ENCODE measurements at regions not wholly inside any gene's neighbourhood (a gene's known extent, or its start where the extent isn't known, plus 50 kb on each side); places are given as distances from the start of the nearest gene placed in this dataset.

GRCh38 chr12:116370886-116371580, 93.5 kb upstream of the MED13L start (continued):
- TF ChIP-seq SMC3 (IDR thresholded peaks at IDR 0.05; ENCODE audit: low read depth, low read length): no peak

- no peak overlapping the region for H3K9ac ChIP-seq (ENCODE audit: low read depth, low read length)
- no peak overlapping the region for H2AFZ ChIP-seq (replicated peaks; ENCODE audit: low read length, poor library complexity)
- no peaks in the 10 kb centered on the region for H3K36me3 ChIP-seq (ENCODE audit: control insufficient read depth, insufficient read depth, low read length)
- H2BK120ac ChIP-seq (ENCODE audit: low read depth, low read length): no peak overlapping the region
- TF ChIP-seq POLR2A (IDR thresholded peaks at IDR 0.05; ENCODE audit: low read depth, low read length): no peak
- TF ChIP-seq USF2 (IDR thresholded peaks at IDR 0.05; ENCODE audit: low read depth, low read length): no peak
- TF ChIP-seq MAZ (IDR thresholded peaks at IDR 0.05; ENCODE audit: borderline replicate concordance, low read depth, low read length): no peak
- TF ChIP-seq ELK1 (IDR thresholded peaks at IDR 0.05; ENCODE audit: borderline replicate concordance, low read depth, low read length): no peak
- no peak for TF ChIP-seq RAD21 (IDR thresholded peaks at IDR 0.05; ENCODE audit: low read length)
- no peak for TF ChIP-seq BHLHE40 (IDR thresholded peaks at IDR 0.05; ENCODE audit: low read depth, low read length)
- H3K9me3 ChIP-seq (ENCODE audit: control insufficient read depth, insufficient read depth, low read length): no peaks in the 10 kb centered on the region
- CTCF ChIA-PET: no interaction called here
- in situ Hi-C loops (cut with MboI; ENCODE audit: low sequenced_read_pairs): no loop called here
- H2BK20ac ChIP-seq (ENCODE audit: low read depth, low read length): no peak overlapping the region
- no TSS peak for BruUV-seq (replicated peaks)
- H4K5ac ChIP-seq (ENCODE audit: low read depth, low read length): no peak overlapping the region
- no peak overlapping the region for H3K56ac ChIP-seq (ENCODE audit: extremely low read depth, insufficient read depth, low read length)
- ATAC-seq (ENCODE audit: low read depth) (no peak), DNase-seq (no peak)
- H2BK15ac ChIP-seq (ENCODE audit: low read depth, low read length): no peak overlapping the region
- peaks cover 0 to 7% of the 10 kb centered on the region in 2 experiments; a peak in 2 of 4 replicates for H3K79me1 ChIP-seq (ENCODE audit: low read depth in 1 of 2, low read length in 2 of 2)
- no peak overlapping the region for H3K4me2 ChIP-seq (ENCODE audit: low read depth, low read length)
- no peak overlapping the region for H4K91ac ChIP-seq (ENCODE audit: insufficient read depth, low read depth, low read length)
- H3K18ac ChIP-seq (ENCODE audit: low read depth, low read length): no peak overlapping the region
- H4K20me1 ChIP-seq (ENCODE audit: insufficient read depth, low read length): no peaks in the 10 kb centered on the region
- dilution Hi-C loops (cut with HindIII; ENCODE audit: low sequenced_read_pairs, unreplicated experiment): no loop called here
- no peak overlapping the region for H3K14ac ChIP-seq (replicated peaks; ENCODE audit: low read depth, low read length)
- H4K8ac ChIP-seq (ENCODE audit: low read depth in 2 of 2, low read length in 2 of 2): no peak overlapping the region
- H3K27me3 ChIP-seq (ENCODE audit: control insufficient read depth, insufficient read depth, low read length): no peaks in the 10 kb centered on the region
- no peak overlapping the region for H3K4ac ChIP-seq (ENCODE audit: low read depth, low read length)
- H3K4me1 ChIP-seq (ENCODE audit: control insufficient read depth, insufficient read depth, low read length): peaks cover 16% of the 10 kb centered on the region
- intact Hi-C loops (cut with micrococcal nuclease): no loop called here
- no CpG with 5 or more reads among the region's 6 CpGs for WGBS, 2 experiments (ENCODE audit: extremely low coverage in 2 of 2, insufficient read length in 1 of 2)
- no peak overlapping the region for H2AK9ac ChIP-seq (replicated peaks; ENCODE audit: low read depth, low read length, poor library complexity)
- H2BK5ac ChIP-seq (ENCODE audit: low read depth, low read length, poor library complexity, severe bottlenecking): no peak overlapping the region
- no peak overlapping the region for H3K23ac ChIP-seq (ENCODE audit: low read depth, low read length)
- H3K4me3 ChIP-seq (ENCODE audit: insufficient read depth, low read depth, low read length): no peak overlapping the region
- peaks cover 36% of the 10 kb centered on the region for H3K9me1 ChIP-seq (ENCODE audit: insufficient read depth, low read length)
- H3K27ac ChIP-seq (ENCODE audit: insufficient read depth, low read length): no peak overlapping the region
- no peak overlapping the region for H2AK5ac ChIP-seq (ENCODE audit: low read depth, low read length)
- POLR2A ChIA-PET (ENCODE audit: unreplicated experiment): no interaction called here
Measured at GRCh38 chr12:116372815-116373214, 95.3 kb upstream of the MED13L start.

Data from IMR-90 (cell line).